ENCODE measurements at regions not wholly inside any gene's neighbourhood (a gene's known extent, or its start where the extent isn't known, plus 50 kb on each side); places are given as distances from the start of the nearest gene placed in this dataset.

- H3K27me3 ChIP-seq: no peaks in the 10 kb centered on the region
- TF ChIP-seq POLR2AphosphoS5 (IDR thresholded peaks at IDR 0.05) (no peak), CTCF (IDR thresholded peaks at IDR 0.05) (no peak), POLR2A (IDR thresholded peaks at IDR 0.05) (no peak)
- no peaks in the 10 kb centered on the region for H3K9me3 ChIP-seq
- intact Hi-C loops (cut with DNase I; ENCODE audit: low total_unique reads): loop anchor here (5.0 kb wide), 1 partner anchor 1215 kb away; no protein-coding TSS in a partner anchor
- no peaks in the 10 kb centered on the region for H3K36me3 ChIP-seq
- H3K4me1 ChIP-seq: no peaks in the 10 kb centered on the region
- no peak for DNase-seq (ENCODE audit: low spot score in 2 of 2)
- H3K27ac ChIP-seq: no peak overlapping the region
- H3K4me3 ChIP-seq: no peak overlapping the region
Measured at GRCh38 chr11:114892381-114893197, 214.3 kb downstream of the NXPE2 start.

- intact Hi-C loops (cut with DNase I; ENCODE audit: low total_unique reads): loop anchor here (5.0 kb wide), 1 partner anchor 1216 kb away; no protein-coding TSS in a partner anchor
- no peaks in the 10 kb centered on the region for H3K4me1 ChIP-seq
- H3K27ac ChIP-seq: no peak overlapping the region
- no peaks in the 10 kb centered on the region for H3K9me3 ChIP-seq
- TF ChIP-seq CTCF (IDR thresholded peaks at IDR 0.05): no peak
- no peak for TF ChIP-seq POLR2AphosphoS5 (IDR thresholded peaks at IDR 0.05)
- TF ChIP-seq POLR2A (IDR thresholded peaks at IDR 0.05): no peak
- H3K4me3 ChIP-seq: no peak overlapping the region
- no peaks in the 10 kb centered on the region for H3K27me3 ChIP-seq
- no peak for DNase-seq (ENCODE audit: low spot score in 2 of 2)
- H3K36me3 ChIP-seq: no peaks in the 10 kb centered on the region
Measured at GRCh38 chr11:114893329-114893728, 215.0 kb downstream of the NXPE2 start.

- Histone ChIP-seq H3K27ac (no peak overlapping the region), H3K9me3 (peaks cover 6 to 10% of the 10 kb centered on the region in 2 donors), H3K4me1 (no peaks in the 10 kb centered on the region), H3K4me3 (no peak overlapping the region), H3K27me3 (no peaks in the 10 kb centered on the region), H3K36me3 (no peaks in the 10 kb centered on the region)
- no peak for DNase-seq (ENCODE audit: low spot score in 2 of 2)
- TF ChIP-seq CTCF (IDR thresholded peaks at IDR 0.05) (no peak), POLR2AphosphoS5 (IDR thresholded peaks at IDR 0.05) (no peak), POLR2A (IDR thresholded peaks at IDR 0.05) (no peak)
- intact Hi-C loops (cut with DNase I; ENCODE audit: low total_unique reads): no loop called here
Measured at GRCh38 chr11:114896594-114896993, 218.3 kb downstream of the NXPE2 start.

- Histone ChIP-seq H3K36me3 (no peaks in the 10 kb centered on the region), H3K27ac (no peak overlapping the region), H3K4me3 (no peak overlapping the region), H3K9me3 (peaks cover 0 to 3% of the 10 kb centered on the region in 2 donors), H3K4me1 (no peaks in the 10 kb centered on the region), H3K27me3 (no peaks in the 10 kb centered on the region)
- no peak for DNase-seq (ENCODE audit: low spot score in 2 of 2)
- TF ChIP-seq POLR2A (IDR thresholded peaks at IDR 0.05): no peak
- intact Hi-C loops (cut with DNase I; ENCODE audit: low total_unique reads): no loop called here
Measured at GRCh38 chr11:114909866-114910265, 231.5 kb downstream of the NXPE2 start.

GRCh38 chr11:114912826-114913225 lies 234.5 kb downstream of the NXPE2 start:
- Histone ChIP-seq H3K4me3 (no peak overlapping the region), H3K4me1 (no peaks in the 10 kb centered on the region), H3K27ac (no peak overlapping the region), H3K36me3 (no peaks in the 10 kb centered on the region), H3K9me3 (no peaks in the 10 kb centered on the region), H3K27me3 (no peaks in the 10 kb centered on the region)
- TF ChIP-seq POLR2AphosphoS5 (IDR thresholded peaks at IDR 0.05) (no peak), POLR2A (IDR thresholded peaks at IDR 0.05) (no peak), CTCF (IDR thresholded peaks at IDR 0.05) (no peak)
- no peak for DNase-seq (ENCODE audit: low spot score in 2 of 2)
- intact Hi-C loops (cut with DNase I; ENCODE audit: low total_unique reads): no loop called here

Measured in breast epithelium (tissue), 4 donors.